ENCODE measurements at regions not wholly inside any gene's neighbourhood (a gene's known extent, or its start where the extent isn't known, plus 50 kb on each side); places are given as distances from the start of the nearest gene placed in this dataset.
A peak's percentile ranks its signal among the peaks of the same experiment; 100 is the strongest.

- no peak for TF ChIP-seq POLR2A (IDR thresholded peaks at IDR 0.05; ENCODE audit: low read depth, low read length)
- no peak for FAIRE-seq
Observed at GRCh38 chr14:84420221-84420620, 1109.7 kb upstream of the FLRT2 start.

GRCh38 chr14:84421621-84422020 is 1108.3 kb upstream of the FLRT2 start:
- FAIRE-seq, result no peak
- DNase-seq (ENCODE audit: insufficient read length, low spot score), result no peak
- no peak for TF ChIP-seq POLR2A (IDR thresholded peaks at IDR 0.05; ENCODE audit: low read depth, low read length)

More at GRCh38 chr14:84420221-84420620, 1109.7 kb upstream of the FLRT2 start:
- DNase-seq (ENCODE audit: insufficient read length, low spot score), result no peak

GRCh38 chr14:84425968-84426367 is 1104.0 kb upstream of the FLRT2 start:
- DNase-seq (ENCODE audit: insufficient read length, low spot score) (no peak), FAIRE-seq (no peak)
- no peak for TF ChIP-seq POLR2A (IDR thresholded peaks at IDR 0.05; ENCODE audit: low read depth, low read length)

- FAIRE-seq, result no peak
- no peak for TF ChIP-seq POLR2A (IDR thresholded peaks at IDR 0.05; ENCODE audit: low read depth, low read length)
- DNase-seq (ENCODE audit: insufficient read length, low spot score), result no peak
Observed at GRCh38 chr14:84432676-84433075, 1097.3 kb upstream of the FLRT2 start.

- FAIRE-seq, result no peak
- TF ChIP-seq POLR2A (IDR thresholded peaks at IDR 0.05; ENCODE audit: low read depth, low read length), result no peak
Observed at GRCh38 chr14:84433961-84434360, 1096.0 kb upstream of the FLRT2 start.

GRCh38 chr14:84435820-84436324 is 1094.1 kb upstream of the FLRT2 start:
- no peak for FAIRE-seq
- no peak for TF ChIP-seq POLR2A (IDR thresholded peaks at IDR 0.05; ENCODE audit: low read depth, low read length)
- DNase-seq (ENCODE audit: insufficient read length, low spot score), result no peak

More at GRCh38 chr14:84433961-84434360, 1096.0 kb upstream of the FLRT2 start:
- DNase-seq (ENCODE audit: insufficient read length, low spot score), result no peak

- DNase-seq (ENCODE audit: insufficient read length, low spot score) (no peak), FAIRE-seq (no peak)
- no peak for TF ChIP-seq POLR2A (IDR thresholded peaks at IDR 0.05; ENCODE audit: low read depth, low read length)
Observed at GRCh38 chr14:84436528-84436927, 1093.4 kb upstream of the FLRT2 start.

- DNase-seq (ENCODE audit: insufficient read length, low spot score) (no peak), FAIRE-seq (no peak)
- no peak for TF ChIP-seq POLR2A (IDR thresholded peaks at IDR 0.05; ENCODE audit: low read depth, low read length)
Observed at GRCh38 chr14:84442521-84442920, 1087.4 kb upstream of the FLRT2 start.

- no peak for TF ChIP-seq POLR2A (IDR thresholded peaks at IDR 0.05; ENCODE audit: low read depth, low read length)
- DNase-seq (ENCODE audit: insufficient read length, low spot score) (no peak), FAIRE-seq (no peak)
Observed at GRCh38 chr14:84445486-84445885, 1084.5 kb upstream of the FLRT2 start.

- FAIRE-seq (no peak), DNase-seq (ENCODE audit: insufficient read length, low spot score) (no peak)
- TF ChIP-seq POLR2A (IDR thresholded peaks at IDR 0.05; ENCODE audit: low read depth, low read length), result no peak
Observed at GRCh38 chr14:84446250-84446649, 1083.7 kb upstream of the FLRT2 start.

- TF ChIP-seq POLR2A (IDR thresholded peaks at IDR 0.05; ENCODE audit: low read depth, low read length), result no peak
- DNase-seq (ENCODE audit: insufficient read length, low spot score), result no peak
- no peak for FAIRE-seq
Observed at GRCh38 chr14:84453307-84453950, 1076.5 kb upstream of the FLRT2 start.

GRCh38 chr14:84454114-84454513 is 1075.8 kb upstream of the FLRT2 start:
- DNase-seq (ENCODE audit: insufficient read length, low spot score) (no peak), FAIRE-seq (no peak)
- no peak for TF ChIP-seq POLR2A (IDR thresholded peaks at IDR 0.05; ENCODE audit: low read depth, low read length)

- DNase-seq (ENCODE audit: insufficient read length, low spot score) (no peak), FAIRE-seq (no peak)
- no peak for TF ChIP-seq POLR2A (IDR thresholded peaks at IDR 0.05; ENCODE audit: low read depth, low read length)
Observed at GRCh38 chr14:84456946-84457345, 1073.0 kb upstream of the FLRT2 start.

- no peak for FAIRE-seq
- no peak for TF ChIP-seq POLR2A (IDR thresholded peaks at IDR 0.05; ENCODE audit: low read depth, low read length)
- DNase-seq (ENCODE audit: insufficient read length, low spot score), result no peak
Observed at GRCh38 chr14:84458881-84459280, 1071.1 kb upstream of the FLRT2 start.

GRCh38 chr14:84465880-84466279 is 1064.1 kb upstream of the FLRT2 start:
- FAIRE-seq, result peak; percentile 58
- no peak for DNase-seq (ENCODE audit: insufficient read length, low spot score)
- no peak for TF ChIP-seq POLR2A (IDR thresholded peaks at IDR 0.05; ENCODE audit: low read depth, low read length)

All from H54 (cell line).